Liver (tissue), 7 donors: ENCODE measurements at regions not wholly inside any gene's neighbourhood (a gene's known extent, or its start where the extent isn't known, plus 50 kb on each side); places are given as distances from the start of the nearest gene placed in this dataset.

Experiments used
- DNase-seq: peaks from one replicate; pipeline ENCODE4 v3.0.0-alpha.2; 2017; ENCODE audit warnings: low spot score
- H3K27ac ChIP-seq, 2 donors: one replicate each; pipeline ENCODE4 v1.7.0; 2013; ENCODE audit warnings: inconsistent platforms in 2 of 2, low read length in 2 of 2, control low read depth in 1 of 2, low read depth in 1 of 2, mild to moderate bottlenecking in 1 of 2
- H3K27me3 ChIP-seq, 4 donors: one replicate each; pipeline versions ENCODE4 v1.6.1 to v1.7.0; 2013; ENCODE audit warnings: low read length in 3 of 4, inconsistent platforms in 1 of 4, mild to moderate bottlenecking in 1 of 4, moderate library complexity in 1 of 4; ENCODE audit not compliant: control insufficient read depth in 4 of 4, insufficient read depth in 4 of 4
- H3K36me3 ChIP-seq, 4 donors: one replicate each; pipeline versions ENCODE4 v1.6.1 to v1.7.0; 2013; ENCODE audit warnings: low read length in 3 of 4, mild to moderate bottlenecking in 3 of 4, low read depth in 1 of 4, moderate library complexity in 1 of 4; ENCODE audit not compliant: control insufficient read depth in 4 of 4, insufficient read depth in 3 of 4
- H3K4me1 ChIP-seq, 4 donors: one replicate each; pipeline versions ENCODE4 v1.6.1 to v1.7.0; 2013; ENCODE audit warnings: low read length in 3 of 4, mild to moderate bottlenecking in 3 of 4, moderate library complexity in 1 of 4; ENCODE audit not compliant: control insufficient read depth in 4 of 4, insufficient read depth in 4 of 4
- H3K4me3 ChIP-seq, 3 donors: one replicate each; pipeline versions ENCODE4 v1.6.1 to v1.7.0; 2013; ENCODE audit warnings: low read length in 3 of 3, control low read depth in 1 of 3, low read depth in 1 of 3, mild to moderate bottlenecking in 1 of 3
- H3K9ac ChIP-seq, 2 donors: one replicate each; pipeline ENCODE4 v1.7.0; 2013; ENCODE audit warnings: low read length in 2 of 2, mild to moderate bottlenecking in 2 of 2, moderate library complexity in 2 of 2, control low read depth in 1 of 2, low read depth in 1 of 2
- H3K9me3 ChIP-seq, 4 donors: one replicate each; pipeline versions ENCODE4 v1.6.1 to v1.7.0; 2013; ENCODE audit warnings: low read length in 3 of 4; ENCODE audit not compliant: control insufficient read depth in 4 of 4
- EGR1 ChIP-seq, 2 donors: IDR thresholded peaks; 2 replicates each; pipeline ENCODE4 v1.6.1; 2016 to 2018; ENCODE audit warnings: antibody characterized with exemption in 2 of 2, low read depth in 2 of 2
- FOXA1 ChIP-seq: IDR thresholded peaks from 2 replicates; pipeline ENCODE4 v1.6.1; 2016; ENCODE audit warnings: antibody characterized with exemption
- GABPA ChIP-seq, 2 donors: IDR thresholded peaks in 1 of 2; conservative IDR thresholded peaks in 1 of 2; 2 replicates each; pipeline ENCODE4 v1.6.1; 2016; ENCODE audit warnings: antibody characterized with exemption in 2 of 2, mild to moderate bottlenecking in 1 of 2, moderate library complexity in 1 of 2
- HNF4G ChIP-seq: IDR thresholded peaks from 2 replicates; pipeline ENCODE4 v1.6.1; 2016; ENCODE audit warnings: antibody characterized with exemption
- JUND ChIP-seq, 2 donors: IDR thresholded peaks; 2 replicates each; pipeline ENCODE4 v1.6.1; 2016; ENCODE audit warnings: antibody characterized with exemption in 2 of 2
- MAX ChIP-seq: IDR thresholded peaks from 2 replicates; pipeline ENCODE4 v1.6.1; 2016; ENCODE audit warnings: antibody characterized with exemption
- NR2F2 ChIP-seq: IDR thresholded peaks from 2 replicates; pipeline ENCODE4 v1.6.1; 2016; ENCODE audit warnings: antibody characterized with exemption
- RAD21 ChIP-seq, 2 donors: IDR thresholded peaks; 2 replicates each; pipeline ENCODE4 v1.6.1; 2016; ENCODE audit warnings: antibody characterized with exemption in 2 of 2, mild to moderate bottlenecking in 2 of 2
- REST ChIP-seq: IDR thresholded peaks from 2 replicates; pipeline ENCODE4 v1.6.1; 2016; ENCODE audit warnings: antibody characterized with exemption, mild to moderate bottlenecking
- RXRA ChIP-seq, 2 donors: IDR thresholded peaks; 2 replicates each; pipeline ENCODE4 v1.6.1; 2017 to 2018; ENCODE audit warnings: antibody characterized with exemption in 2 of 2, mild to moderate bottlenecking in 1 of 2
- SP1 ChIP-seq: IDR thresholded peaks from 2 replicates; pipeline ENCODE4 v1.6.1; 2018; ENCODE audit warnings: antibody characterized with exemption, mild to moderate bottlenecking
- TAF1 ChIP-seq: conservative IDR thresholded peaks from 2 replicates; pipeline ENCODE4 v1.6.1; 2016; ENCODE audit warnings: antibody characterized with exemption, mild to moderate bottlenecking
- YY1 ChIP-seq: IDR thresholded peaks from 2 replicates; pipeline ENCODE4 v1.6.1; 2016; ENCODE audit warnings: antibody characterized with exemption, mild to moderate bottlenecking
- WGBS: extraction: QIAGEN DNeasy Blood & Tissue Kit; methylation state at CpG from one replicate; pipeline ENCODE4 v1.1.7; 2013; 5-methylcytosine and 5-hydroxymethylcytosine counted together
- TF ChIP-seq, protein P1 (sequence below): IDR thresholded peaks from 2 replicates; pipeline ENCODE4 v1.6.1; 2016; ENCODE audit warnings: antibody characterized with exemption
- donor health status: healthy.
- donor health status: healthy.
- donor health status: healthy.
- donor health status: healthy.

- no peak for DNase-seq
- H3K4me1 ChIP-seq, result no peaks in the 10 kb centered on the region
- H3K9me3 ChIP-seq, result peaks cover 0 to 2% (median under 1%) of the 10 kb centered on the region in 4 donors
- no peaks in the 10 kb centered on the region for H3K36me3 ChIP-seq
- H3K27ac ChIP-seq, result no peak overlapping the region
- H3K4me3 ChIP-seq, result no peak overlapping the region
- H3K9ac ChIP-seq, result no peak overlapping the region
- H3K27me3 ChIP-seq, result no peaks in the 10 kb centered on the region
- WGBS, result 72% methylated on average over 7 of the region's 7 CpGs
- TF ChIP-seq JUND (IDR thresholded peaks at IDR 0.05), result no peak
- TF ChIP-seq NR2F2, result no peak
- no peak for TF ChIP-seq TAF1
- TF ChIP-seq HNF4G, result no peak
- no peak for TF ChIP-seq GABPA (IDR thresholded peaks at IDR 0.05 in 1 of 2, conservative IDR thresholded peaks at IDR 0.05 in 1 of 2)
These were observed 176.3 kb downstream of the RASSF9 start for GRCh38 chr12:85659754-85660530.

GRCh38 chr12:85661461-85662206 lies 174.6 kb downstream of the RASSF9 start:
- TF ChIP-seq TAF1, result no peak
- no peak for TF ChIP-seq RXRA (IDR thresholded peaks at IDR 0.05)
- TF ChIP-seq HNF4G, result no peak
- no peak for TF ChIP-seq FOXA1
- no peak for TF ChIP-seq GABPA (IDR thresholded peaks at IDR 0.05 in 1 of 2, conservative IDR thresholded peaks at IDR 0.05 in 1 of 2)
- TF ChIP-seq EGR1 (IDR thresholded peaks at IDR 0.05; ENCODE audit: low read depth in 2 of 2), result no peak
- TF ChIP-seq REST, result no peak
- no peak for TF ChIP-seq YY1
- no peak for TF ChIP-seq MAX
- TF ChIP-seq, protein P1, sequence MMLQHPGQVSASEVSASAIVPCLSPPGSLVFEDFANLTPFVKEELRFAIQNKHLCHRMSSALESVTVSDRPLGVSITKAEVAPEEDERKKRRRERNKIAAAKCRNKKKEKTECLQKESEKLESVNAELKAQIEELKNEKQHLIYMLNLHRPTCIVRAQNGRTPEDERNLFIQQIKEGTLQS, result no peak
- TF ChIP-seq RAD21 (IDR thresholded peaks at IDR 0.05), result no peak
- no peak for TF ChIP-seq JUND (IDR thresholded peaks at IDR 0.05)
- no peak for DNase-seq
- no peaks in the 10 kb centered on the region for H3K4me1 ChIP-seq
- no peak overlapping the region for H3K27ac ChIP-seq
- H3K36me3 ChIP-seq, result no peaks in the 10 kb centered on the region
- no peaks in the 10 kb centered on the region for H3K27me3 ChIP-seq
- peaks cover 0 to 2% (median under 1%) of the 10 kb centered on the region in 4 donors for H3K9me3 ChIP-seq
- WGBS, result 81% methylated on average over 4 of the region's 4 CpGs
- H3K4me3 ChIP-seq, result no peak overlapping the region
- no peak overlapping the region for H3K9ac ChIP-seq

DNA sequence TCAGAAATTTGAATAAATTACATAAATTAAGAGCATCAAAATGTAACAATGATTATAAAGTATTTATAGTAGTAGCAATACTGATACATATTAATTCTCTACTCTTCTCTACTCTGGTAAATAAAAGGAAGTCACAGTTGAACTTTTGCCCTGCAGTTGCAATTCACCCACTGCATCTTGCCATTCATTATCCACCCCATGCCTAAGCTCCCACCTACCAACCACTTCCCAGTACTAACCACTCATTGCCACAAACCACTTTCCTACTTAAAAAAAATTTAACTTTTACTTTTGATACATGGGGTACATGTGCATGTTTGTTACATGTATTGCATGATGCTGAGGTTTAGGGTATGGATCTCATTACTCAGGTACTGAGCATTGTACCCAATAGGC lies 174.0 kb downstream of the RASSF9 start:
- Histone ChIP-seq H3K27ac (no peak overlapping the region), H3K4me1 (no peaks in the 10 kb centered on the region), H3K9ac (no peak overlapping the region), H3K9me3 (peaks cover 0 to 2% (median under 1%) of the 10 kb centered on the region in 4 donors), H3K4me3 (no peak overlapping the region), H3K36me3 (no peaks in the 10 kb centered on the region), H3K27me3 (no peaks in the 10 kb centered on the region)
- no peak for TF ChIP-seq SP1
- TF ChIP-seq FOXA1, result no peak
- no peak for TF ChIP-seq REST
- TF ChIP-seq TAF1, result no peak
- TF ChIP-seq YY1, result no peak
- no peak for TF ChIP-seq HNF4G
- TF ChIP-seq, protein P1, result no peak
- TF ChIP-seq RAD21 (IDR thresholded peaks at IDR 0.05), result no peak
- no peak for TF ChIP-seq EGR1 (IDR thresholded peaks at IDR 0.05; ENCODE audit: low read depth in 2 of 2)
- DNase-seq, result no peak
